ENCODE measurements at regions not wholly inside any gene's neighbourhood (a gene's known extent, or its start where the extent isn't known, plus 50 kb on each side); places are given as distances from the start of the nearest gene placed in this dataset.

GRCh38 chr5:117793963-117794362, 1194.4 kb downstream of the DTWD2 start:
- H3K56ac ChIP-seq (ENCODE audit: insufficient read length, low read depth, low read length) = no peak overlapping the region
- no peak overlapping the region for H2BK20ac ChIP-seq (ENCODE audit: low read depth, low read length, poor library complexity, severe bottlenecking)
- H3K27me3 ChIP-seq (ENCODE audit: insufficient read depth, low read length) = no peaks in the 10 kb centered on the region
- no peak overlapping the region for H2BK12ac ChIP-seq (ENCODE audit: insufficient read length, low read depth, low read length)
- H2BK15ac ChIP-seq (ENCODE audit: low read depth, low read length) = no peak overlapping the region
- H3K27me3 Mint-ChIP-seq (ENCODE audit: low read depth) = no peaks in the 10 kb centered on the region
- no peaks in the 10 kb centered on the region for H3K9me3 Mint-ChIP-seq
- H3K27ac ChIP-seq (ENCODE audit: insufficient read length, low read depth, low read length) = no peak overlapping the region
- H4K5ac ChIP-seq (ENCODE audit: insufficient read length, low read depth, low read length) = no peak overlapping the region
- H2BK5ac ChIP-seq (ENCODE audit: insufficient read length, low read length) = no peak overlapping the region
- H3K9ac ChIP-seq (ENCODE audit: extremely low read depth, insufficient read length, low read length) = no peak overlapping the region
- H2AK5ac ChIP-seq (ENCODE audit: insufficient read length, low read length) = no peak overlapping the region
- H3K79me2 ChIP-seq (ENCODE audit: insufficient read depth, low read length) = no peaks in the 10 kb centered on the region
- no CpG with 5 or more reads among the region's 5 CpGs for WGBS (ENCODE audit: extremely low coverage, insufficient read length, low lambda C conversion rate)
- no peaks in the 10 kb centered on the region for H3K9me3 ChIP-seq (ENCODE audit: control insufficient read depth, low read depth, low read length)
- no peak overlapping the region for H3K4me3 Mint-ChIP-seq
- no peak overlapping the region for H3K27ac Mint-ChIP-seq
- H2BK120ac ChIP-seq (ENCODE audit: low read depth, low read length, poor library complexity, severe bottlenecking) = no peak overlapping the region
- H2AFZ ChIP-seq (ENCODE audit: low read length) = no peak overlapping the region
- H3K4ac ChIP-seq (ENCODE audit: low read depth, low read length) = no peak overlapping the region
- no peaks in the 10 kb centered on the region for H3K4me1 ChIP-seq (ENCODE audit: insufficient read depth, low read length)
- H3K14ac ChIP-seq (ENCODE audit: insufficient read depth, low read length) = no peak overlapping the region
- no peak for TF ChIP-seq CTCF (conservative IDR thresholded peaks at IDR 0.05)
- H4K8ac ChIP-seq (replicated peaks; ENCODE audit: insufficient read length, low read depth, low read length) = no peak overlapping the region
- H4K20me1 ChIP-seq (ENCODE audit: control insufficient read depth, insufficient read depth, insufficient read length) = no peaks in the 10 kb centered on the region
- no peaks in the 10 kb centered on the region for H3K4me1 Mint-ChIP-seq
- H3K18ac ChIP-seq (ENCODE audit: insufficient read length, low read depth, low read length) = no peak overlapping the region
- H3T11ph ChIP-seq (ENCODE audit: low read length) = no peak overlapping the region
- H3K23me2 ChIP-seq (ENCODE audit: insufficient read length, low read depth, low read length, poor library complexity, severe bottlenecking) = no peaks in the 10 kb centered on the region
- H3K79me1 ChIP-seq (ENCODE audit: insufficient read depth, low read depth, low read length, poor library complexity, severe bottlenecking) = no peaks in the 10 kb centered on the region
- DNase-seq = no peak
- no peak overlapping the region for H3K23ac ChIP-seq (ENCODE audit: insufficient read length, low read depth, low read length)
- H3K4me2 ChIP-seq (ENCODE audit: insufficient read depth, insufficient read length, low read length) = no peak overlapping the region
- H4K91ac ChIP-seq (ENCODE audit: insufficient read length, low read depth, low read length) = no peak overlapping the region
- no peaks in the 10 kb centered on the region; a peak in 1 of 7 replicates for H3K36me3 Mint-ChIP-seq (ENCODE audit: insufficient read depth in 1 of 3, low read depth in 3 of 3)
